ENCODE measurements at regions not wholly inside any gene's neighbourhood (a gene's known extent, or its start where the extent isn't known, plus 50 kb on each side); places are given as distances from the start of the nearest gene placed in this dataset.
"Not testable (repeated sequence)": the region's sequence is repeated elsewhere in the genome, so short reads cannot be mapped to it uniquely, and the experiment has no call there.

- in situ Hi-C loops (cut with MboI; ENCODE audit: low pct_unique_long_range_greater_than_20kb, low sequenced_read_pairs, unreplicated experiment): loop anchor here (25.0 kb wide), 1 partner anchor 327 kb away; no protein-coding TSS in a partner anchor
Measured at GRCh38 chr18:8989017-8989416, 113.5 kb upstream of the NDUFV2 start.

GRCh38 chr18:8989855-8990254 lies 112.6 kb upstream of the NDUFV2 start:
- in situ Hi-C loops (cut with MboI; ENCODE audit: low pct_unique_long_range_greater_than_20kb, low sequenced_read_pairs, unreplicated experiment): loop anchor here (25.0 kb wide), 1 partner anchor 328 kb away; no protein-coding TSS in a partner anchor
- DNase-seq (ENCODE audit: low spot score): no peak
- no peak for TF ChIP-seq CTCF (IDR thresholded peaks at IDR 0.05; ENCODE audit: extremely low read depth, insufficient read depth, missing control alignments)

More at GRCh38 chr18:8989017-8989416, 113.5 kb upstream of the NDUFV2 start:
- no peak for DNase-seq (ENCODE audit: low spot score)
- no peak for TF ChIP-seq CTCF (IDR thresholded peaks at IDR 0.05; ENCODE audit: extremely low read depth, insufficient read depth, missing control alignments)

GRCh38 chr18:8990276-8991031 lies 112.0 kb upstream of the NDUFV2 start:
- no peak for DNase-seq (ENCODE audit: low spot score)
- in situ Hi-C loops (cut with MboI; ENCODE audit: low pct_unique_long_range_greater_than_20kb, low sequenced_read_pairs, unreplicated experiment): loop anchor here (25.0 kb wide), 1 partner anchor 328 kb away; no protein-coding TSS in a partner anchor
- TF ChIP-seq CTCF (IDR thresholded peaks at IDR 0.05; ENCODE audit: extremely low read depth, insufficient read depth, missing control alignments): no peak

- DNase-seq (ENCODE audit: low spot score): no peak
- TF ChIP-seq CTCF (IDR thresholded peaks at IDR 0.05; ENCODE audit: extremely low read depth, insufficient read depth, missing control alignments): no peak
Measured at GRCh38 chr18:8991155-8991554, 111.3 kb upstream of the NDUFV2 start.

DNA sequence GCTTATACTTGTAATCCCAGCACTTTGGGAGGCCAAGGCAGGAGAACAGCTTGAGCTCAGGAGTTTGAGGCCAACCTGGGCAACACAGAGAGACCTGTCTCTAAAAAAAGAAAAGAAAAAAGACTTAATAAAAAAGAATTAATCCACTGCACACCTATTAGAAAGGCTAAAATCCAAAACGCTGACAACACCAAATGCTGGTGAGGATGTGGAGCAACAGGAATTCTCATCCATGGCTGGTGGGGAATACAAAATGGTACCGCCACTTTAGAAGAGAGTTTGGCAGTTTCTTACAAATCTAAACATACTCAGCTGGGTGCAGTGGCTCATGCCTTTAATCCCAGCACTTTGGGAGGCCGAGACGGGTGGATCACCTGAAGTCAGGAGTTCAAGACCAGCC lies 110.0 kb upstream of the NDUFV2 start:
- in situ Hi-C loops (cut with MboI; ENCODE audit: low pct_unique_long_range_greater_than_20kb, low sequenced_read_pairs, unreplicated experiment): loop anchor here (25.0 kb wide), 1 partner anchor 330 kb away; no protein-coding TSS in a partner anchor
- DNase-seq (ENCODE audit: low spot score): not testable (repeated sequence)

More at GRCh38 chr18:8991155-8991554, 111.3 kb upstream of the NDUFV2 start:
- in situ Hi-C loops (cut with MboI; ENCODE audit: low pct_unique_long_range_greater_than_20kb, low sequenced_read_pairs, unreplicated experiment): loop anchor here (25.0 kb wide), 1 partner anchor 329 kb away; no protein-coding TSS in a partner anchor

- TF ChIP-seq CTCF (IDR thresholded peaks at IDR 0.05; ENCODE audit: extremely low read depth, insufficient read depth, missing control alignments): no peak
- DNase-seq (ENCODE audit: low spot score): no peak
Measured at GRCh38 chr18:8994603-8995002, 107.9 kb upstream of the NDUFV2 start.

GRCh38 chr18:8995096-8995495 lies 107.4 kb upstream of the NDUFV2 start:
- TF ChIP-seq CTCF (IDR thresholded peaks at IDR 0.05; ENCODE audit: extremely low read depth, insufficient read depth, missing control alignments): no peak
- no peak for DNase-seq (ENCODE audit: low spot score)
- in situ Hi-C loops (cut with MboI; ENCODE audit: low pct_unique_long_range_greater_than_20kb, low sequenced_read_pairs, unreplicated experiment): loop anchor here (25.0 kb wide), 1 partner anchor 333 kb away; no protein-coding TSS in a partner anchor

More at GRCh38 chr18:8994603-8995002, 107.9 kb upstream of the NDUFV2 start:
- in situ Hi-C loops (cut with MboI; ENCODE audit: low pct_unique_long_range_greater_than_20kb, low sequenced_read_pairs, unreplicated experiment): loop anchor here (25.0 kb wide), 1 partner anchor 332 kb away; no protein-coding TSS in a partner anchor
